ENCODE measurements at regions not wholly inside any gene's neighbourhood (a gene's known extent, or its start where the extent isn't known, plus 50 kb on each side); places are given as distances from the start of the nearest gene placed in this dataset.

DNA sequence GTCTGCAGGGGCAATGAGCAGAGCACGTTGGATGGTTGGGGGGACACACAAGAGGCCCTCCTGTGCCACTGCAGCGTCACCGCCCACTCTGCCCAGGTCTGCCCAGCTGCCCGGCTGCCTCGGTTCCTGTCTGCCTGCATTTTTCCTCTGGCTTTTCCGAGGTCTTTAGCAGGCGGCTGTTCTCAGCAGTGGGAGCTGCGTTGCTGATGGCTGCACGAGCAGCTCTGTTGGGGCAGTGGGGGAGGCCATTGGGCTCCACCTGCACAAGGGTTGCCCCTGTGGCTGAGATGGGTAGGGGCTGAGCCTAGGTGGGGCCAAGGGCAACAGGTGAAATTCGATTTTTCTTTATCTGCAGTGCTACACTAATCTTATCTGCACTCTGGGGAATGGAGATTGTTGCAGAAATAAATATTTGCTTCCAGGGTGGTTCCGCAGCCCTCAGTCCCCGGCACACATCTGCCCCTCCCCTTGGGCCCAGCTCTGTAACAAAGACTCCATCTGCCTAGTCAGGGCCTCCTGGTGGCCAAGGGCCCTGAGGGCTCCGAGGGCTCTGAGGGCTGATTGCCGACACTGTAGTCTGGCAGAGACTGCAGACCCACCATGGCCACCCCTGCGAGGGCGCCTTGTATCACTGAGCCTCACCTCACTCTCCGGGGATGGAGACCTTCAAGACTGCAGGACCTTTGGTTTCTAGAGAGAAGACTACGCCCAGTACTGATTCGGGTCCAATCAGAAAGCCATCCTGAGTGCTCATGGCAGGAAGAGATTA, 141.7 kb upstream of the SHH start (continued):
- TF ChIP-seq, protein P1, sequence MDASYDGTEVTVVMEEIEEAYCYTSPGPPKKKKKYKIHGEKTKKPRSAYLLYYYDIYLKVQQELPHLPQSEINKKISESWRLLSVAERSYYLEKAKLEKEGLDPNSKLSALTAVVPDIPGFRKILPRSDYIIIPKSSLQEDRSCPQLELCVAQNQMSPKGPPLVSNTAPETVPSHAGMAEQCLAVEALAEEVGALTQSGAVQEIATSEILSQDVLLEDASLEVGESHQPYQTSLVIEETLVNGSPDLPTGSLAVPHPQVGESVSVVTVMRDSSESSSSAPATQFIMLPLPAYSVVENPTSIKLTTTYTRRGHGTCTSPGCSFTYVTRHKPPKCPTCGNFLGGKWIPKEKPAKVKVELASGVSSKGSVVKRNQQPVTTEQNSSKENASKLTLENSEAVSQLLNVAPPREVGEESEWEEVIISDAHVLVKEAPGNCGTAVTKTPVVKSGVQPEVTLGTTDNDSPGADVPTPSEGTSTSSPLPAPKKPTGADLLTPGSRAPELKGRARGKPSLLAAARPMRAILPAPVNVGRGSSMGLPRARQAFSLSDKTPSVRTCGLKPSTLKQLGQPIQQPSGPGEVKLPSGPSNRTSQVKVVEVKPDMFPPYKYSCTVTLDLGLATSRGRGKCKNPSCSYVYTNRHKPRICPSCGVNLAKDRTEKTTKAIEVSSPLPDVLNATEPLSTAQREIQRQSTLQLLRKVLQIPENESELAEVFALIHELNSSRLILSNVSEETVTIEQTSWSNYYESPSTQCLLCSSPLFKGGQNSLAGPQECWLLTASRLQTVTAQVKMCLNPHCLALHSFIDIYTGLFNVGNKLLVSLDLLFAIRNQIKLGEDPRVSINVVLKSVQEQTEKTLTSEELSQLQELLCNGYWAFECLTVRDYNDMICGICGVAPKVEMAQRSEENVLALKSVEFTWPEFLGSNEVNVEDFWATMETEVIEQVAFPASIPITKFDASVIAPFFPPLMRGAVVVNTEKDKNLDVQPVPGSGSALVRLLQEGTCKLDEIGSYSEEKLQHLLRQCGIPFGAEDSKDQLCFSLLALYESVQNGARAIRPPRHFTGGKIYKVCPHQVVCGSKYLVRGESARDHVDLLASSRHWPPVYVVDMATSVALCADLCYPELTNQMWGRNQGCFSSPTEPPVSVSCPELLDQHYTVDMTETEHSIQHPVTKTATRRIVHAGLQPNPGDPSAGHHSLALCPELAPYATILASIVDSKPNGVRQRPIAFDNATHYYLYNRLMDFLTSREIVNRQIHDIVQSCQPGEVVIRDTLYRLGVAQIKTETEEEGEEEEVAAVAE (CRISPR knock-in tag; IDR thresholded peaks at IDR 0.05; ENCODE audit: borderline replicate concordance) = no peak
- peak; percentile 76; the same call in 1 of the 2 replicates for TF ChIP-seq MAZ (IDR thresholded peaks at IDR 0.05; ENCODE audit: borderline replicate concordance, low read depth, low read length)
- peak; percentile 79 for TF ChIP-seq MAZ (CRISPR knock-in tag; IDR thresholded peaks at IDR 0.05; ENCODE audit: low read depth)
- TF ChIP-seq, protein P2, sequence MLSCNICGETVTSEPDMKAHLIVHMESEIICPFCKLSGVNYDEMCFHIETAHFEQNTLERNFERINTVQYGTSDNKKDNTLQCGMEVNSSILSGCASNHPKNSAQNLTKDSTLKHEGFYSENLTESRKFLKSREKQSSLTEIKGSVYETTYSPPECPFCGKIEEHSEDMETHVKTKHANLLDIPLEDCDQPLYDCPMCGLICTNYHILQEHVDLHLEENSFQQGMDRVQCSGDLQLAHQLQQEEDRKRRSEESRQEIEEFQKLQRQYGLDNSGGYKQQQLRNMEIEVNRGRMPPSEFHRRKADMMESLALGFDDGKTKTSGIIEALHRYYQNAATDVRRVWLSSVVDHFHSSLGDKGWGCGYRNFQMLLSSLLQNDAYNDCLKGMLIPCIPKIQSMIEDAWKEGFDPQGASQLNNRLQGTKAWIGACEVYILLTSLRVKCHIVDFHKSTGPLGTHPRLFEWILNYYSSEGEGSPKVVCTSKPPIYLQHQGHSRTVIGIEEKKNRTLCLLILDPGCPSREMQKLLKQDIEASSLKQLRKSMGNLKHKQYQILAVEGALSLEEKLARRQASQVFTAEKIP (CRISPR knock-in tag; IDR thresholded peaks at IDR 0.05; ENCODE audit: borderline replicate concordance) = no peak
- 0 out of 2 replicates have a peak, but pooled peaks have one; percentile 35 for TF ChIP-seq TP53 (CRISPR knock-in tag; conservative IDR thresholded peaks at IDR 0.05)
- no peak for TF ChIP-seq ZNF550 (CRISPR knock-in tag; IDR thresholded peaks at IDR 0.05; ENCODE audit: borderline replicate concordance)
- peak; percentile 81; the same call in 1 of the 2 replicates for TF ChIP-seq ZNF788 (CRISPR knock-in tag; IDR thresholded peaks at IDR 0.05; ENCODE audit: borderline replicate concordance)
- TF ChIP-seq ZNF816 (CRISPR knock-in tag; IDR thresholded peaks at IDR 0.05; ENCODE audit: borderline replicate concordance) = no peak
- no peak for TF ChIP-seq ZNF296 (CRISPR knock-in tag; conservative IDR thresholded peaks at IDR 0.05)
- TF ChIP-seq, protein P3, sequence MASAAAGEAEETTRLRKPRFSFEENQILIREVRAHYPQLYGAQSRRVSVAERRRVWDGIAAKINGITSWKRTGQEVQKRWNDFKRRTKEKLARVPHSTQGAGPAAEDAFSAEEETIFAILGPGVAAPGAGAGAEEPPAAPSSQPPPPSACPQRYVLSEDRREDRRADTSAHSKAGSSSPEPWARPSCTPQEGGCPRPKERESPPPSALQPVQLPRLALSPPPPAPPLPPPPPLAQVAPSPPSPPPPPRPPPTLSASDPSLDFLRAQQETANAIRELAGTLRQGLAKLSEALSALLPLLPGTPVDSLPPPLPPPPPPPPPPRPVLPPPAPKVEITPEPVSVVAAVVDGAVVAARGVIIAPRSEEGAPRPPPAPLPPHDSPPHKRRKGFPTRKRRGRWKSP (CRISPR knock-in tag; IDR thresholded peaks at IDR 0.05) = 0 out of 2 replicates have a peak, but pooled peaks have one; percentile 46
- peak; percentile 77 for TF ChIP-seq NR2F6 (IDR thresholded peaks at IDR 0.05)
- TF ChIP-seq NR2F6 (CRISPR knock-in tag; IDR thresholded peaks at IDR 0.05) = peak; percentile 69
- TF ChIP-seq, protein P4, sequence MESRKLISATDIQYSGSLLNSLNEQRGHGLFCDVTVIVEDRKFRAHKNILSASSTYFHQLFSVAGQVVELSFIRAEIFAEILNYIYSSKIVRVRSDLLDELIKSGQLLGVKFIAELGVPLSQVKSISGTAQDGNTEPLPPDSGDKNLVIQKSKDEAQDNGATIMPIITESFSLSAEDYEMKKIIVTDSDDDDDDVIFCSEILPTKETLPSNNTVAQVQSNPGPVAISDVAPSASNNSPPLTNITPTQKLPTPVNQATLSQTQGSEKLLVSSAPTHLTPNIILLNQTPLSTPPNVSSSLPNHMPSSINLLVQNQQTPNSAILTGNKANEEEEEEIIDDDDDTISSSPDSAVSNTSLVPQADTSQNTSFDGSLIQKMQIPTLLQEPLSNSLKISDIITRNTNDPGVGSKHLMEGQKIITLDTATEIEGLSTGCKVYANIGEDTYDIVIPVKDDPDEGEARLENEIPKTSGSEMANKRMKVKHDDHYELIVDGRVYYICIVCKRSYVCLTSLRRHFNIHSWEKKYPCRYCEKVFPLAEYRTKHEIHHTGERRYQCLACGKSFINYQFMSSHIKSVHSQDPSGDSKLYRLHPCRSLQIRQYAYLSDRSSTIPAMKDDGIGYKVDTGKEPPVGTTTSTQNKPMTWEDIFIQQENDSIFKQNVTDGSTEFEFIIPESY (CRISPR knock-in tag; IDR thresholded peaks at IDR 0.05) = no peak
- TF ChIP-seq IRX3 (CRISPR knock-in tag; IDR thresholded peaks at IDR 0.05; ENCODE audit: borderline replicate concordance, low read depth) = no peak
- TF ChIP-seq, protein P5, sequence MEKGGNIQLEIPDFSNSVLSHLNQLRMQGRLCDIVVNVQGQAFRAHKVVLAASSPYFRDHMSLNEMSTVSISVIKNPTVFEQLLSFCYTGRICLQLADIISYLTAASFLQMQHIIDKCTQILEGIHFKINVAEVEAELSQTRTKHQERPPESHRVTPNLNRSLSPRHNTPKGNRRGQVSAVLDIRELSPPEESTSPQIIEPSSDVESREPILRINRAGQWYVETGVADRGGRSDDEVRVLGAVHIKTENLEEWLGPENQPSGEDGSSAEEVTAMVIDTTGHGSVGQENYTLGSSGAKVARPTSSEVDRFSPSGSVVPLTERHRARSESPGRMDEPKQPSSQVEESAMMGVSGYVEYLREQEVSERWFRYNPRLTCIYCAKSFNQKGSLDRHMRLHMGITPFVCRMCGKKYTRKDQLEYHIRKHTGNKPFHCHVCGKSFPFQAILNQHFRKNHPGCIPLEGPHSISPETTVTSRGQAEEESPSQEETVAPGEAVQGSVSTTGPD (CRISPR knock-in tag; IDR thresholded peaks at IDR 0.05) = no peak
- TF ChIP-seq ATM (IDR thresholded peaks at IDR 0.05; ENCODE audit: borderline replicate concordance) = no peak
- TF ChIP-seq, protein P6, sequence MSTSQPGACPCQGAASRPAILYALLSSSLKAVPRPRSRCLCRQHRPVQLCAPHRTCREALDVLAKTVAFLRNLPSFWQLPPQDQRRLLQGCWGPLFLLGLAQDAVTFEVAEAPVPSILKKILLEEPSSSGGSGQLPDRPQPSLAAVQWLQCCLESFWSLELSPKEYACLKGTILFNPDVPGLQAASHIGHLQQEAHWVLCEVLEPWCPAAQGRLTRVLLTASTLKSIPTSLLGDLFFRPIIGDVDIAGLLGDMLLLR (CRISPR knock-in tag; IDR thresholded peaks at IDR 0.05) = no peak; the same call in 1 of the 2 replicates
- no peak for TF ChIP-seq HMG20B (CRISPR knock-in tag; conservative IDR thresholded peaks at IDR 0.05)

Measured in HepG2 (cell line).